ENCODE measurements at regions not wholly inside any gene's neighbourhood (a gene's known extent, or its start where the extent isn't known, plus 50 kb on each side); places are given as distances from the start of the nearest gene placed in this dataset.

DNA sequence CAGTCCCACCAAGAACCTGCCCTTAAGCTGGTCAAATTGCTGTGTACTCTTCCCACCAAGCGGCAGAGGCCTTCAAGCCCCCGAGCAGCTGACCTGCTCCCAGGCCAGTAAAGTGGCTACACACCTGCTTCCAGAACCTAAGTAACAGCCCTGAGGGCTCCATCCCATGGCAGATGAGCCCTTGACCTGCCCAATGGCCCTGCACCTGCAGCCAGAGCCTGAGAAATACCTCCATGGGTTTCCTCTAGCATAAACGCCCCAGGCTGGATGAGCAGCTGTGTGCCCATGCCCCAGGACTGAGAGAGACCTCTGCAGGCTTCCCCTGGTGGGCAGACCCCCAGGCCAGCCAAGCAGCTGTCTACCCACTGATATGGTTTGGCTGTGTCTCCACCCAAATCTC is 123.0 kb upstream of the LAMA2 start:
- TF ChIP-seq, protein P1, sequence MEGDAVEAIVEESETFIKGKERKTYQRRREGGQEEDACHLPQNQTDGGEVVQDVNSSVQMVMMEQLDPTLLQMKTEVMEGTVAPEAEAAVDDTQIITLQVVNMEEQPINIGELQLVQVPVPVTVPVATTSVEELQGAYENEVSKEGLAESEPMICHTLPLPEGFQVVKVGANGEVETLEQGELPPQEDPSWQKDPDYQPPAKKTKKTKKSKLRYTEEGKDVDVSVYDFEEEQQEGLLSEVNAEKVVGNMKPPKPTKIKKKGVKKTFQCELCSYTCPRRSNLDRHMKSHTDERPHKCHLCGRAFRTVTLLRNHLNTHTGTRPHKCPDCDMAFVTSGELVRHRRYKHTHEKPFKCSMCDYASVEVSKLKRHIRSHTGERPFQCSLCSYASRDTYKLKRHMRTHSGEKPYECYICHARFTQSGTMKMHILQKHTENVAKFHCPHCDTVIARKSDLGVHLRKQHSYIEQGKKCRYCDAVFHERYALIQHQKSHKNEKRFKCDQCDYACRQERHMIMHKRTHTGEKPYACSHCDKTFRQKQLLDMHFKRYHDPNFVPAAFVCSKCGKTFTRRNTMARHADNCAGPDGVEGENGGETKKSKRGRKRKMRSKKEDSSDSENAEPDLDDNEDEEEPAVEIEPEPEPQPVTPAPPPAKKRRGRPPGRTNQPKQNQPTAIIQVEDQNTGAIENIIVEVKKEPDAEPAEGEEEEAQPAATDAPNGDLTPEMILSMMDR (IDR thresholded peaks at IDR 0.05; ENCODE audit: insufficient read depth, low read depth, low read length): no peak
- no peak for TF ChIP-seq EZH2 (IDR thresholded peaks at IDR 0.05; ENCODE audit: insufficient read depth, low read length)
